ENCODE measurements at regions not wholly inside any gene's neighbourhood (a gene's known extent, or its start where the extent isn't known, plus 50 kb on each side); places are given as distances from the start of the nearest gene placed in this dataset.
"Not testable (repeated sequence)": the region's sequence is repeated elsewhere in the genome, so short reads cannot be mapped to it uniquely, and the experiment has no call there.

DNA sequence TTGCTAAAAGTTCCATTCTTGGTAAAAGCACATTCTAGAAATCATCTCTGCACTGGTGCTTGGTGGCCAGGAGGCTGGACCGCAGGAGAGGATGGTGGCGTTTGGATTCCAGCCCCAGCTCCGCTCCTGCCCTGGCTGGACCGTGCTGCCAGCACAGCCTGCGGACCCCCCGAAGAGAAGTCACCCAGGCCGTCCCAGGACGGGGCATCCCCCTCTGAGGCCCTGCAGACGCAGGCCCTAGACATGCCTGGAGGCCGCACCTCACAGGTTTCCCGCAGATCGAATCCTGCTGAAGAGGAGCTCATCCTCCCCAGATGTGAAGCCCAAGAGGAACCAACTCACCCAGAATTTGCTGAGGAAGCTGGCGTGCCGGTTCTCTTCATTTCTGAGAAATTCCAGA, 159.0 kb downstream of the TEX29 start:
- no peak for DNase-seq

DNA sequence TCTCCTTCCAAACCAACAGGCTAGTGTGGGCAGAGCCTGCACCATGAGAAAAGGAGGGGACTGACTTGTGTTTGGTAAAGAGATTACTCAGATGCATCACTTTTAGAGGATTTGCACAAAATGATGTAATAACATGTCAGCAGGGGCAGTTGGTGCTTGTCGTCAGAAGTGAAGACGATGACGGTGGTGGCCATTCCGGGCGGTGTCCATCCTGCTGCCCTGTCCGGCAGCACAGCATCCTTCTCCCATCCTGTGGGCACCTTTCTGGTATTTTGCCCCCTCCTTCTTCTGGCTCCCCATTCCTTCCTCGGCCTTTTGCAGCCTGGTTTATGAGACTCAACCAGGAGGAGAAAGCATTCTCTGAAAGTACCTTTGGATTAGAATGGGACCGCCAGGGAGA, 160.1 kb downstream of the TEX29 start:
- no peak for DNase-seq

GRCh38 chr13:111480976-111481375, 160.5 kb downstream of the TEX29 start:
- DNase-seq: no peak

GRCh38 chr13:111482126-111482525, 161.7 kb downstream of the TEX29 start:
- DNase-seq: no peak

GRCh38 chr13:111482806-111483620, 162.6 kb downstream of the TEX29 start:
- DNase-seq: no peak

GRCh38 chr13:111483621-111483987, 163.2 kb downstream of the TEX29 start:
- no peak for DNase-seq

- no peak for DNase-seq
Measured at GRCh38 chr13:111484141-111484925, 163.9 kb downstream of the TEX29 start.

- no peak for DNase-seq
Measured at GRCh38 chr13:111484959-111485358, 164.5 kb downstream of the TEX29 start.

- DNase-seq: no peak
Measured at GRCh38 chr13:111485491-111486250, 165.2 kb downstream of the TEX29 start.

GRCh38 chr13:111486331-111486730, 165.9 kb downstream of the TEX29 start:
- no peak for DNase-seq

- DNase-seq: no peak
Measured at GRCh38 chr13:111486801-111487200, 166.4 kb downstream of the TEX29 start.

DNA sequence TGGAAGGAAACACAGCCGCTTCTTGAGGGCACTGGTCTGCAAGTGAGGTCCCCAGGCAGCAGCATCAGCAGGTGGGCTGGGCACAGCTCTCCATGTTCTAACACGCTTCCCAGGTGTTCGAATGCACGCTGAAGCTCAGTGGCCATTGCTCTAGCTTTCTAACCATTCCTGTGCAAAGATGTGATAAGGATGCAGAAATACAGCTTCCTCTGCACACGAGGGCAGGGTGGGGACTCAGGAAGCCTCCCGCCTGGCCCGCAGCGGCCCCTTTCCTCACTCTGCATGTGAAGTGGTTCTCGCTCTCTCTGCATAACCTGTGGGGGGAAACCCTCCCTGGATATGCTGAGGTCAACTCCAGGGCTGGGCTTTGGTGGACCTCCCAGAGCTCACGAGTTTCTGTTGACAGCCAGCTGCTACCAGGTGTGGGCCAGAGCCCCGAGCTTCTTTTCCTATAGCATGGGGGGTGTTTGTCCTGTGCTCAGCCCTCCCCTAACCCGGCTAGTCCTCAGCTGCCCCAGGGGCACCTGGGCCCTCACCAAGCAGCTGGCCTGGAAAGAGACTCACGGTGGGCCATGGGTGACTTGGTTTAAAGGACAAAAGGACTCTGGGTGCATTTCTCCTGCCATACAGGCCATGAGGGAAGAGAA, 168.2 kb downstream of the TEX29 start:
- no peak for DNase-seq

- no peak for DNase-seq
Measured at GRCh38 chr13:111489301-111489700, 168.9 kb downstream of the TEX29 start.

DNA sequence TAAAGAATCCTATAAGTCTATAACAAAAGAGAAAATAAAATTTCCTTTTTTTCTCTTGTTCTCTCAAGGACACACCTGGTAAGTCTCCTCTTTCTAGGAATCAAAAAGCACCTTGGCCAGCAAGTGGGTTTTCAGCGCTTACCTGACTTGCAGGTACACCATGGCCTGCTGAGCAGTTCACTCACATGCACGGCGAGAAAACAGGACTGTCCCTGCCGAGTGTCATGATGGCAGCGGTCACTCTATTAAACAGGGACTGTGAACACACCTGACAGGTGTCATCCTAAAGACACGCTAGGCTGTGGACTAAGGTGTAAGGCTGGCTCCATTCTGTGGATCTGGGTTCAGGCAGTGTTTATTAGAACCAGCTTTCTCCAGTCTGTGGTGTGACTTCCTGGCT, 170.2 kb downstream of the TEX29 start:
- DNase-seq: no peak

- DNase-seq: no peak
Measured at GRCh38 chr13:111491021-111491420, 170.6 kb downstream of the TEX29 start.

DNA sequence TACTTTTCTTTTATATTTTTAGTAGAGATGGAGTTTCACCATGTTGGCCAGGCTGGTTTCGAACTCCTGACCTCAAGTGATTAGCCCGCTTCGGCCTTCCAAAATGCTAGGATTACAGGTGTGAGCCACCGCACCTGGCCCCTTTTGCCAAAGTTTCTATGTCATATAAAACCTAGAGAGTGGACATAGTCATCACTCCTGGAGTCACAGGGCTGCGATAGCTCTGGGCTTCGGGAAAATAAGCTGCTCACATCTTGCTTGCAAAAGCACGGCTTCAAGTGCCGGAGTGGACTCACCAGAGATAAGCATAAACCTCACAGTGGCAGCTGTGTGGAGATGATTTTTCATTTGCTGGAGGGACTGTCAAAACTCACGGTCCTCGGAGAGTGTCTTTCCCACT, 171.2 kb downstream of the TEX29 start:
- no peak for DNase-seq

DNA sequence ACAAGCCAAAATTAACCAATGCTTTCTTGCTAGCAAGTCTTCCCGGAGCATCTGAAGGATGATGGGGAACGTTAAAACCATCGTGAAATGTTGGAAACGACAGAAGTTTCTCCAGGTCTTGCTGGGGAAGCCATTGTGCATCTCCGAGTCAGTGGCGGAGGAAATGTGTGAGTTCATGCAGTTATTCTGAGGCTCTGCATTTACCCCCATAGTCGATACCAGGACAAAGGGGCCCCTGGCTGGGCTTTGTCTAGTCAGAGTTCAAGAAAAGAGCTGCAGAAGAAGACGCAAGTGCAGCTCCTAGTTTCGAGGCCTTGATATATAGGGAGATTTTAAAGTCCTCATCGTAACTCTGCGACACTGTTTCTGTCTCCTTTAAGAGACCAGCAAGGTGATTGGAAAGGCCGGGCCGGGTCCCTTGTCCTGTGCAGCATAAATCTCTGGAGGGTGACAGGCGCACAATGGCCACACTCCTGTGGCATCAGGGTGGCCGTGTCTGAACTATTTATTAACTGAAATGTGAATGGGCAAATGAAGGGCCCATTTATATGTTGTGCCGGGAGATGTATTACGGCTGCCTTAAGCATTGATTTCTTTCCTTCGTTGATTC, 172.0 kb downstream of the TEX29 start:
- DNase-seq: no peak

GRCh38 chr13:111492958-111493357, 172.5 kb downstream of the TEX29 start:
- no peak for DNase-seq

- DNase-seq: no peak
Measured at GRCh38 chr13:111493468-111493867, 173.0 kb downstream of the TEX29 start.

DNA sequence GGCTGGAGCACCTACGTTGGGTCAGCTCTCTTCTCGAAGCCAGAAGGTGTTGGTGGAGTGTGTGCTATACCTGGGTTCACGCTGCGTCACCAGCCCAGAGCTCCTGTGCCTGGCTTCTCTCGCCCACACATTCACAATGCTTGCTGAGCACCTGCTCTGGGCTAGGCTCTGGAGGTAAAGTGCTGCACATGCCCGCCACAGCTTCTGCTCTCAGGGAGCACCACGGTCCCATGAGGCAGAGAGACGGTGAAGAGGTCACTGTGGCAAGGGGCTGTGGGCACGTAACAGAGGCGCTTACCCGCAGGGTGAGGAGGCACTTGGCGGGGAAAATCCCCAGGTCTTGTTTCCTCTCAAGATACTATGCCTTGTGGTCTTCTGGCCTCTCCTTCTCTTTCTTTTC, 174.2 kb downstream of the TEX29 start:
- DNase-seq: no peak

DNA sequence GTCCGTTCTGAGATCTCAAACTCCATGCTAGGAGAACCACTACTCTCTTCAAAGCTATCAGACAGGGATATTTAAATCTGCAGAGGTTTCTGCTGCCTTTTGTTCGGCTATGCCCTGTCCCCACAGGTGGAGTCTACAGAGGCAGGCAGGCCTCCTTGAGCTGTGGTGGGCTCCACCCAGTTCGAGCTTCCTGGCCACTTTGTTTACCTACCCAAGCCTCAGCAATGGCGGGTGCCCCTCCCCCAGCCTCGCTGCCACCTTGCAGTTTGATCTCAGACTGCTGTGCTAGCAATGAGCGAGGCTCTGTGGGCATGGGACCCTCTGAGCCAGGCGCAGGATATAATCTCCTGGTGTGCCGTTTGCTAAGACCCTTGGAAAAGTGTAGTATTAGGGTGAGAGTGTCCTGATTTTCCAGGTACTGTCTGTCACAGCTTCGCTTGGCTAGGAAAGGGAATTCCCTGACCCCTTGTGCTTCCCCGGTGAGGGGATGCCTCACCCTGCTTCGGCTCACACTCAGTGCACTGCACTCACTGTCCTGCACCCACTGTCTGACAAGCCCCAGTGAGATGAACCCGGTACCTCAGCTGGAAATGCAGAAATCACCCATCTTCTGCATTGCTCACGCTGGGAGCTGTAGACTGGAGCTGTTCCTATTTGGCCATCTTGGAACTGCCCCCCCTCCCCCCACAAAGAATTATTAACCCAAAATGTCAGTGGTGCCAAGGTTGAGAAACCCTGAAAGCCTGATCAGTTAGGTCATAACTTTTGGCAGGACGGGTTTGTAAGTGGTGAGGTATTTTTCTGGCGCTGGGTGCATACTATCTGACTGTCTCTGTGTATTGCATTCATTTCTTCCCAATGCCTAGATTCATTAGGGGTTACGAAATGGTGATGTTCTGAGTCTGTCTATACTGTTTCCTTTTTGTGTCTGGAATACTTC, 181.4 kb downstream of the TEX29 start:
- DNase-seq: not testable (repeated sequence)

Measured in fibroblast of skin of right quadriceps (primary cell).